ENCODE measurements at regions not wholly inside any gene's neighbourhood (a gene's known extent, or its start where the extent isn't known, plus 50 kb on each side); places are given as distances from the start of the nearest gene placed in this dataset.
A peak's percentile ranks its signal among the peaks of the same experiment; 100 is the strongest.

DNA sequence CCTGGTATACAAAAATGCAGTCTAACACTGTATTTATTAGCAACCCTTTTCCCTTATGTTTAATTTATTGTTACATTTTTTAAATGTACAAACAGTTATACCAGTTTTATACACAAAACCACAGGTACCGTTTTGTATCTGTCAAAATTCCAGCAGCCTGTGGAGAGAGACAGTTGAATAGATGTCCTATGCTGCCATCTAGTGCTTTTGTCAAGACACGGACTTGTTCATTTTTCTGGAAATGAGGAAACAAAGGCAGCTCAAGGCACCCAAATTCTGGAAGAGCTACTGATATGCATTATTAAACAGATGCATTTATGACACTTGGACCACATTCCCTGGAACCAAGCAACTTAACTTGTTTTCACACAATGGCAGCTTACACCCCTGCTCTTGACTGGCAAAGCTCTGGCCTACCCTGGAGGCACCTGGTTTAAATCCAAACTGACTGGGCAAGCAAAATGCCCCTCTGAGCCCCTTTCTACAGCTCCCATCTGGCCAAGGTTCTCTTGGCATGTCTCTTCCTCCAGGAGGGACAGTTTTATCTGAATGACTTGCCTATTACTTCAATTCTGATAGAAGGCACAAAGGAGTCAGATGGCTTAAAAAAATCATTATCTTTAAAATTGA, 286.9 kb upstream of the PRKD1 start:
- Mint-ChIP-seq H3K9me3 (ENCODE audit: unreplicated experiment) (no peaks in the 10 kb centered on the region), H3K36me3 (ENCODE audit: low read depth, unreplicated experiment) (no peaks in the 10 kb centered on the region), H3K4me1 (ENCODE audit: unreplicated experiment) (no peaks in the 10 kb centered on the region), H3K4me3 (ENCODE audit: unreplicated experiment) (no peak overlapping the region), H3K27me3 (ENCODE audit: unreplicated experiment) (no peaks in the 10 kb centered on the region), H3K27ac (ENCODE audit: unreplicated experiment) (no peak overlapping the region)
- TF ChIP-seq CTCF (IDR thresholded peaks at IDR 0.05; ENCODE audit: unreplicated experiment) = peak; percentile 36
- DNase-seq (ENCODE audit: low spot score) = peak; percentile 20

DNA sequence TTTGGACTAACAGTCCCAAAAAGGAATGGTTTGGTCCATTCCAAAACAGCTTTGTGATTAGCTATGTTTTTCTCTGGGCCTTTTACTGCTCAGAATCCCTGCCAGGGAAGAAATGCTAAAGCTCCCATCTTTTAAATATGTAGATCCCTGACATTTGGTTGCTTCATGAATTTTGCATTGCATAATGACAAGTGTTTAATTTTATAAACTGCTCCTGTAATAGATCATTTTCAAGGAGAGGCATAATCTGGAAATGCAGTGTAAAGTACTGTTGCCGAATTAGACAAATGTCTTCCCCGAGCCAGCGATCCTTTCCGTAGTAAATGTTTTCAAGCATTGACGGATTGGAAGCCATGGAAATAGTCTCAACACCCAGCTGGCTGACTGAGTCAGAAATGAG, 291.3 kb upstream of the PRKD1 start:
- DNase-seq (ENCODE audit: low spot score) = no peak
- H3K9me3 Mint-ChIP-seq (ENCODE audit: unreplicated experiment) = no peaks in the 10 kb centered on the region
- no peaks in the 10 kb centered on the region for H3K36me3 Mint-ChIP-seq (ENCODE audit: low read depth, unreplicated experiment)
- H3K27me3 Mint-ChIP-seq (ENCODE audit: unreplicated experiment) = no peaks in the 10 kb centered on the region
- H3K4me3 Mint-ChIP-seq (ENCODE audit: unreplicated experiment) = no peak overlapping the region
- no peak for TF ChIP-seq CTCF (IDR thresholded peaks at IDR 0.05; ENCODE audit: unreplicated experiment)
- H3K4me1 Mint-ChIP-seq (ENCODE audit: unreplicated experiment) = peaks cover 7% of the 10 kb centered on the region
- no peak overlapping the region for H3K27ac Mint-ChIP-seq (ENCODE audit: unreplicated experiment)

DNA sequence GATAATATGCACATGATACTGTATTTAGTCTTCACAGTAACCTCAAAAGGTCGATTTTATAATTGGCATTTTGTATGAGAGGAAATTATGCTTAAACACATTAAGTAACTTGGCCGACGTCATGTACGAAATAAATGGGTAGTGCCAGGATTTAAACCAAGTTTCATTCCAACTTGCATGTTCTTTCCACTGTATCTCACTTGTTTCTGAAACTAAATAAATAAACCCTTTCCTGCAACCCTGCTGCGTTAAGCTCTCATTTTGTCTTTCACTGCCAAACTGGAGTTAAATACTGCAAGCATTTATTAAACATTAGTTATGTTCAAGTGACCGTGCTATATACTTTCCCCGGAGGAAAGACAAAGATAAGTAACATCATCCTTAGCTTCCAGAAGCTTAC, 293.9 kb upstream of the PRKD1 start:
- no peaks in the 10 kb centered on the region for H3K36me3 Mint-ChIP-seq (ENCODE audit: low read depth, unreplicated experiment)
- DNase-seq (ENCODE audit: low spot score) = no peak
- no peaks in the 10 kb centered on the region for H3K9me3 Mint-ChIP-seq (ENCODE audit: unreplicated experiment)
- no peak overlapping the region for H3K4me3 Mint-ChIP-seq (ENCODE audit: unreplicated experiment)
- no peak for TF ChIP-seq CTCF (IDR thresholded peaks at IDR 0.05; ENCODE audit: unreplicated experiment)
- H3K27ac Mint-ChIP-seq (ENCODE audit: unreplicated experiment) = no peak overlapping the region
- no peaks in the 10 kb centered on the region for H3K27me3 Mint-ChIP-seq (ENCODE audit: unreplicated experiment)
- H3K4me1 Mint-ChIP-seq (ENCODE audit: unreplicated experiment) = peaks cover 7% of the 10 kb centered on the region

- Mint-ChIP-seq H3K27ac (ENCODE audit: unreplicated experiment) (no peak overlapping the region), H3K9me3 (ENCODE audit: unreplicated experiment) (no peaks in the 10 kb centered on the region), H3K36me3 (ENCODE audit: low read depth, unreplicated experiment) (no peaks in the 10 kb centered on the region), H3K27me3 (ENCODE audit: unreplicated experiment) (no peaks in the 10 kb centered on the region), H3K4me3 (ENCODE audit: unreplicated experiment) (no peak overlapping the region), H3K4me1 (ENCODE audit: unreplicated experiment) (peaks cover 7% of the 10 kb centered on the region)
- no peak for DNase-seq (ENCODE audit: low spot score)
- no peak for TF ChIP-seq CTCF (IDR thresholded peaks at IDR 0.05; ENCODE audit: unreplicated experiment)
Measured at GRCh38 chr14:30223385-30223785, 295.7 kb upstream of the PRKD1 start.

DNA sequence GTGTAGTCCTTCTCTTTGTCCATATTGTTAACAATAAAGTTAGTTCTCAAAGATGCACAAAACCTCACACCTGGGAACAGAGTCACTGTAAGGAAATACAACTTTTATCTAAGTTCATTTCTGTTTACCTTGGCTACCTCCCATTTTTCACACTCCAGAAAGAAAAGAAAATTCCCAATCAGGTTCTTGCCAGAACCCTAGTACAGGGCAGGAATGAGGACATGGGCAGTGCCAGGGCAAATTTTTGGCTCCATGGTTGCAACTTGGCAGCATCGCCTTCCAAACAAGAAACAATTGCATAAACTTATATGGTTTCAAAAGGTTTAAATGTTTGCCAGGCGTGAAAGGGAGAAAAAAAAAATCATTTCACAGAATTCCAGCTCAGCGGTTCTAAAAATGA, 296.3 kb upstream of the PRKD1 start:
- Mint-ChIP-seq H3K4me3 (ENCODE audit: unreplicated experiment) (no peak overlapping the region), H3K36me3 (ENCODE audit: low read depth, unreplicated experiment) (no peaks in the 10 kb centered on the region), H3K27ac (ENCODE audit: unreplicated experiment) (no peak overlapping the region), H3K4me1 (ENCODE audit: unreplicated experiment) (peaks cover 7% of the 10 kb centered on the region), H3K9me3 (ENCODE audit: unreplicated experiment) (no peaks in the 10 kb centered on the region), H3K27me3 (ENCODE audit: unreplicated experiment) (no peaks in the 10 kb centered on the region)
- no peak for TF ChIP-seq CTCF (IDR thresholded peaks at IDR 0.05; ENCODE audit: unreplicated experiment)
- no peak for DNase-seq (ENCODE audit: low spot score)
